PC-9 (cell line): ENCODE measurements at regions not wholly inside any gene's neighbourhood (a gene's known extent, or its start where the extent isn't known, plus 50 kb on each side); places are given as distances from the start of the nearest gene placed in this dataset.

Source experiments
- CTCF ChIP-seq: fragments of 200-600 bp; sonication (generic); conservative IDR thresholded peaks from 2 replicates; pipeline ENCODE4 v1.6.1; 2017; ENCODE audit warnings: mixed run types, antibody characterized with exemption, mild to moderate bottlenecking, moderate library complexity
- EZH2 ChIP-seq: fragments of 200-600 bp; sonication (generic); IDR thresholded peaks from 2 replicates; pipeline ENCODE4 v1.8.0; 2017; ENCODE audit warnings: antibody characterized with exemption, low read depth

GRCh38 chr11:131219646-131220045 is 150.8 kb upstream of the NTM start:
- TF ChIP-seq CTCF (no peak), EZH2 (no peak)
